Lung (tissue), 11 donors: ENCODE measurements at regions not wholly inside any gene's neighbourhood (a gene's known extent, or its start where the extent isn't known, plus 50 kb on each side); places are given as distances from the start of the nearest gene placed in this dataset.

Experiments used
- ATAC-seq: fragments of 200-7000 bp; cut with Tn5 transposase; one replicate; pipeline ENCODE4 v1.9.1; 2020; ENCODE audit warnings: moderate number of reproducible peaks; ENCODE audit not compliant: insufficient read depth, low FRiP score
- DNase-seq, 3 donors: peaks; one replicate each; pipeline ENCODE4 v3.0.0-alpha.2; 2013 to 2017
- H3K27ac ChIP-seq, 2 donors: one replicate each; pipeline ENCODE4 v1.5.1; 2013; ENCODE audit warnings: mild to moderate bottlenecking in 2 of 2, moderate library complexity in 2 of 2, control low read depth in 1 of 2, inconsistent platforms in 1 of 2, low read depth in 1 of 2, low read length in 1 of 2
- H3K27me3 ChIP-seq, 3 donors: one replicate each; pipeline ENCODE4 v1.5.1; 2013; ENCODE audit warnings: low read length in 2 of 3; ENCODE audit not compliant: control insufficient read depth in 3 of 3, insufficient read depth in 3 of 3
- H3K36me3 ChIP-seq, 4 donors: one replicate each; pipeline ENCODE4 v1.5.1; 2013; ENCODE audit warnings: low read length in 4 of 4, mild to moderate bottlenecking in 1 of 4, moderate library complexity in 1 of 4; ENCODE audit not compliant: control insufficient read depth in 4 of 4, insufficient read depth in 4 of 4
- H3K4me1 ChIP-seq, 5 donors: one replicate each; pipeline ENCODE4 v1.5.1; 2013; ENCODE audit warnings: low read length in 5 of 5, mild to moderate bottlenecking in 2 of 5, moderate library complexity in 1 of 5; ENCODE audit not compliant: control insufficient read depth in 5 of 5, insufficient read depth in 5 of 5
- H3K4me3 ChIP-seq: one replicate; pipeline ENCODE4 v1.5.1; 2013; ENCODE audit warnings: mild to moderate bottlenecking, control low read depth, moderate library complexity
- H3K9ac ChIP-seq, 2 donors: one replicate each; pipeline ENCODE4 v1.5.1; 2013; ENCODE audit warnings: low read length in 2 of 2, control low read depth in 1 of 2; ENCODE audit not compliant: insufficient read depth in 1 of 2
- H3K9me3 ChIP-seq, 4 donors: one replicate each; pipeline ENCODE4 v1.5.1; 2013; ENCODE audit warnings: low read length in 3 of 4, mild to moderate bottlenecking in 1 of 4, moderate library complexity in 1 of 4; ENCODE audit not compliant: control insufficient read depth in 4 of 4, insufficient read depth in 3 of 4
- WGBS, 2 donors: extraction: QIAGEN DNeasy Blood & Tissue Kit; methylation state at CpG; one replicate each; pipeline ENCODE4 v1.1.7; 2013; 5-methylcytosine and 5-hydroxymethylcytosine counted together
- TF ChIP-seq, protein P1 (sequence below): IDR thresholded peaks from 2 replicates; pipeline ENCODE4 v1.5.1; 2012; ENCODE audit warnings: mild to moderate bottlenecking; ENCODE audit errors: control extremely low read depth, extremely low read depth
- donor health status: control.
- donor health status: control.
- donor health status: Bipolar disorder and iron deficiency.
- donor health status: healthy.
- donor health status: DM: yes; HTN: yes; CAD: no.

DNA sequence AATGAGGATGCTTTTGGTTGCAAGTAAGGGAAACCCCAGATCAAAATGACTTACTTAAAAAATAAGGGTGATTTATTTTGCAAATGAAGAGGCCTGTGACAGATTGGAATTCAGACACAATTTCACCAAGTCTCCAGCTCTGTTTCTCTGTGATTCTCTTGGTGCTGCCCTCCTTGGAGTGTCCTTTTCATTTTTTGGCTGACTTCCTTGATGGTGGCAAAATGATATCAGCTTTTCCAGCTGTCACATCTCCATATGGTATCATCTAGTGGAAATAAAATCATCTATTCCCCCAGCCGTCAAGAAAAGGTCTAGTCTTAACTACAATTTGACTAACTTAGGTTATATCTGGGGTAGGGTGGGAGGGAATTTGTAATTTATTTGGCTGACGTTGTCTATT lies 68.5 kb upstream of the SLC25A26 start:
- no peaks in the 10 kb centered on the region for H3K36me3 ChIP-seq
- H3K4me1 ChIP-seq: peaks cover 0 to 11% (median 0%) of the 10 kb centered on the region in 5 donors
- no peak overlapping the region for H3K9ac ChIP-seq
- H3K4me3 ChIP-seq: no peak overlapping the region
- TF ChIP-seq, protein P1, sequence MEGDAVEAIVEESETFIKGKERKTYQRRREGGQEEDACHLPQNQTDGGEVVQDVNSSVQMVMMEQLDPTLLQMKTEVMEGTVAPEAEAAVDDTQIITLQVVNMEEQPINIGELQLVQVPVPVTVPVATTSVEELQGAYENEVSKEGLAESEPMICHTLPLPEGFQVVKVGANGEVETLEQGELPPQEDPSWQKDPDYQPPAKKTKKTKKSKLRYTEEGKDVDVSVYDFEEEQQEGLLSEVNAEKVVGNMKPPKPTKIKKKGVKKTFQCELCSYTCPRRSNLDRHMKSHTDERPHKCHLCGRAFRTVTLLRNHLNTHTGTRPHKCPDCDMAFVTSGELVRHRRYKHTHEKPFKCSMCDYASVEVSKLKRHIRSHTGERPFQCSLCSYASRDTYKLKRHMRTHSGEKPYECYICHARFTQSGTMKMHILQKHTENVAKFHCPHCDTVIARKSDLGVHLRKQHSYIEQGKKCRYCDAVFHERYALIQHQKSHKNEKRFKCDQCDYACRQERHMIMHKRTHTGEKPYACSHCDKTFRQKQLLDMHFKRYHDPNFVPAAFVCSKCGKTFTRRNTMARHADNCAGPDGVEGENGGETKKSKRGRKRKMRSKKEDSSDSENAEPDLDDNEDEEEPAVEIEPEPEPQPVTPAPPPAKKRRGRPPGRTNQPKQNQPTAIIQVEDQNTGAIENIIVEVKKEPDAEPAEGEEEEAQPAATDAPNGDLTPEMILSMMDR: no peak
- 94 to 96% methylated on average over 2 of the region's 2 CpGs for WGBS, 2 donors
- H3K27ac ChIP-seq: no peak overlapping the region
- no peaks in the 10 kb centered on the region for H3K9me3 ChIP-seq
- DNase-seq (no peak), ATAC-seq (no peak)
- no peaks in the 10 kb centered on the region for H3K27me3 ChIP-seq

- H3K27ac ChIP-seq: no peak overlapping the region
- no peaks in the 10 kb centered on the region for H3K9me3 ChIP-seq
- H3K4me3 ChIP-seq: no peak overlapping the region
- ATAC-seq (no peak), DNase-seq (no peak)
- peaks cover 0 to 11% (median 0%) of the 10 kb centered on the region in 5 donors for H3K4me1 ChIP-seq
- no peak overlapping the region for H3K9ac ChIP-seq
- WGBS, 2 donors: 89% methylated on average over 5 of the region's 5 CpGs
- TF ChIP-seq, protein P1: no peak
- no peaks in the 10 kb centered on the region for H3K27me3 ChIP-seq
- no peaks in the 10 kb centered on the region for H3K36me3 ChIP-seq
These were observed 69.8 kb upstream of the SLC25A26 start for GRCh38 chr3:66150977-66151376.

DNA sequence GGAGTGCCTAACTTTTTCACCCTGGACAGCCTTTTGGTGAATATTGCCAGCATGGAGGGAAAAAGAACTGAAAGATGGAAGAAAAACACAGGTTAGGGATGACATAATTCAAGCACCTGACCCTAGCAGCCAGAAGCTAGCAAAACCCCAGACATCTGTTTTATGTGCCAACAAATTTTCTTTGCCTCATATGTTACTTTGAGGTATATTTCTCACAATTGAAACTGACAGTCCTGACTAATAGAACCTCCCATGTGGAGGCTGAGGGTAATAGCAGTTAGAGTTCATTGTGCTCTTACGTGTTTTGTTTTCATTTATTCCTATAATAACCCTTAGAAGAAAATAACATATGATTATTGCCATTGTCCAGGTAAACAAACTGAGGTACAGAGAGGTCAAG lies 71.5 kb upstream of the SLC25A26 start:
- ATAC-seq: no peak
- TF ChIP-seq, protein P1: no peak

GRCh38 chr3:66145408-66145733 lies 75.4 kb upstream of the SLC25A26 start:
- TF ChIP-seq, protein P1: no peak
- H3K9me3 ChIP-seq: no peaks in the 10 kb centered on the region
- DNase-seq (no peak), ATAC-seq (no peak)
- peaks cover 0 to 2% (median 0%) of the 10 kb centered on the region in 3 donors for H3K27me3 ChIP-seq
- H3K36me3 ChIP-seq: no peaks in the 10 kb centered on the region
- H3K4me3 ChIP-seq: no peak overlapping the region
- no peak overlapping the region for H3K9ac ChIP-seq
- peaks cover 0 to 7% (median 0%) of the 10 kb centered on the region in 5 donors for H3K4me1 ChIP-seq
- no peak overlapping the region for H3K27ac ChIP-seq

More for the DNA sequence above, 71.5 kb upstream of the SLC25A26 start:
- Histone ChIP-seq H3K4me3 (no peak overlapping the region), H3K36me3 (no peaks in the 10 kb centered on the region), H3K9me3 (no peaks in the 10 kb centered on the region), H3K27ac (no peak overlapping the region), H3K27me3 (no peaks in the 10 kb centered on the region), H3K4me1 (peaks cover 0 to 9% (median 1%) of the 10 kb centered on the region in 5 donors), H3K9ac (no peak overlapping the region)
- WGBS, 2 donors: 88 to 91% methylated on average over 1 of the region's 1 CpG
- no peak for DNase-seq
